Pons (tissue), 1 donor: ENCODE measurements at regions not wholly inside any gene's neighbourhood (a gene's known extent, or its start where the extent isn't known, plus 50 kb on each side); places are given as distances from the start of the nearest gene placed in this dataset.
A peak's percentile ranks its signal among the peaks of the same experiment; 100 is the strongest.
"Not testable (repeated sequence)": the region's sequence is repeated elsewhere in the genome, so short reads cannot be mapped to it uniquely, and the experiment has no call there.

ENCODE experiments used
- DNase-seq: peaks from one replicate; pipeline ENCODE4 v3.0.0-alpha.2; 2016; ENCODE audit warnings: low spot score

- DNase-seq, result no peak
These were observed 1355.2 kb downstream of the CDH8 start for GRCh38 chr16:60681043-60681442.

GRCh38 chr16:60675022-60675421 lies 1361.2 kb downstream of the CDH8 start:
- DNase-seq, result no peak

GRCh38 chr16:60674241-60674640 lies 1362.0 kb downstream of the CDH8 start:
- DNase-seq, result peak; percentile 5

- no peak for DNase-seq
These were observed 1380.6 kb downstream of the CDH8 start for GRCh38 chr16:60655514-60656153.

- DNase-seq, result no peak
These were observed 1384.9 kb downstream of the CDH8 start for GRCh38 chr16:60651346-60651745.

GRCh38 chr16:60648290-60648689 lies 1387.9 kb downstream of the CDH8 start:
- no peak for DNase-seq

GRCh38 chr16:60647388-60647787 lies 1388.8 kb downstream of the CDH8 start:
- DNase-seq, result not testable (repeated sequence)

GRCh38 chr16:60646631-60647030 lies 1389.6 kb downstream of the CDH8 start:
- DNase-seq, result no peak

- no peak for DNase-seq
These were observed 1390.7 kb downstream of the CDH8 start for GRCh38 chr16:60645541-60645940.

GRCh38 chr16:60642956-60643355 lies 1393.3 kb downstream of the CDH8 start:
- DNase-seq, result no peak

GRCh38 chr16:60641067-60641665 lies 1395.1 kb downstream of the CDH8 start:
- DNase-seq, result no peak

GRCh38 chr16:60640038-60640437 lies 1396.2 kb downstream of the CDH8 start:
- DNase-seq, result no peak

- DNase-seq, result not testable (repeated sequence)
These were observed 1399.6 kb downstream of the CDH8 start for GRCh38 chr16:60636636-60637035.

GRCh38 chr16:60636117-60636516 lies 1400.1 kb downstream of the CDH8 start:
- no peak for DNase-seq

- no peak for DNase-seq
These were observed 1400.7 kb downstream of the CDH8 start for GRCh38 chr16:60635548-60635947.

GRCh38 chr16:60611844-60612243 lies 1424.4 kb downstream of the CDH8 start:
- no peak for DNase-seq

GRCh38 chr16:60608971-60609370 lies 1427.3 kb downstream of the CDH8 start:
- no peak for DNase-seq

- DNase-seq, result not testable (repeated sequence)
These were observed 1430.6 kb downstream of the CDH8 start for GRCh38 chr16:60605652-60606051.

GRCh38 chr16:60605176-60605575 lies 1431.1 kb downstream of the CDH8 start:
- no peak for DNase-seq

- no peak for DNase-seq
These were observed 1449.7 kb downstream of the CDH8 start for GRCh38 chr16:60586493-60586892.

- DNase-seq, result no peak
These were observed 1453.7 kb downstream of the CDH8 start for GRCh38 chr16:60582528-60582927.

- no peak for DNase-seq
These were observed 1469.3 kb downstream of the CDH8 start for GRCh38 chr16:60566901-60567300.

GRCh38 chr16:60564588-60564987 lies 1471.7 kb downstream of the CDH8 start:
- no peak for DNase-seq

- no peak for DNase-seq
These were observed 1473.1 kb downstream of the CDH8 start for GRCh38 chr16:60563166-60563565.
